HUES48 (cell line): ENCODE measurements at regions not wholly inside any gene's neighbourhood (a gene's known extent, or its start where the extent isn't known, plus 50 kb on each side); places are given as distances from the start of the nearest gene placed in this dataset.
"Not testable (repeated sequence)": the region's sequence is repeated elsewhere in the genome, so short reads cannot be mapped to it uniquely, and the experiment has no call there.

Experiments
- H3K27ac ChIP-seq: one replicate; pipeline ENCODE4 v1.7.0; 2013; ENCODE audit warnings: low read depth, low read length, inconsistent platforms
- H3K27me3 ChIP-seq: 2 replicates; pipeline ENCODE4 v1.6.1; 2013; ENCODE audit warnings: mild to moderate bottlenecking, low read length; ENCODE audit not compliant: control insufficient read depth, insufficient read depth
- H3K36me3 ChIP-seq: 2 replicates; pipeline ENCODE4 v1.6.1; 2013; ENCODE audit warnings: low read length; ENCODE audit not compliant: control insufficient read depth, insufficient read depth
- H3K4me1 ChIP-seq: 2 replicates; pipeline ENCODE4 v1.6.1; 2013; ENCODE audit warnings: mild to moderate bottlenecking, low read length; ENCODE audit not compliant: control insufficient read depth, insufficient read depth
- H3K4me3 ChIP-seq: 2 replicates; pipeline ENCODE4 v1.5.1; 2013; ENCODE audit warnings: mild to moderate bottlenecking, low read depth, low read length
- H3K9ac ChIP-seq: 2 replicates; pipeline ENCODE4 v1.6.1; 2013; ENCODE audit warnings: mild to moderate bottlenecking, low read depth, low read length, moderate library complexity
- H3K9me3 ChIP-seq: 2 replicates; pipeline ENCODE4 v1.6.1; 2013; ENCODE audit warnings: low read length; ENCODE audit not compliant: control insufficient read depth, insufficient read depth

- not testable (repeated sequence) for H3K27ac ChIP-seq, H3K27me3 ChIP-seq, H3K4me1 ChIP-seq, H3K4me3 ChIP-seq, H3K9me3 ChIP-seq, H3K9ac ChIP-seq
- H3K36me3 ChIP-seq = peaks cover 18% of the 10 kb centered on the region
These were observed 66.2 kb upstream of the RMP24 start for GRCh38 chr18:35906291-35906690.

- H3K27ac ChIP-seq = no peak overlapping the region
- peaks cover 8% of the 10 kb centered on the region; the same call in 1 of the 2 replicates for H3K4me1 ChIP-seq
- no peak overlapping the region for H3K4me3 ChIP-seq
- H3K27me3 ChIP-seq = no peaks in the 10 kb centered on the region
- peaks cover 11% of the 10 kb centered on the region for H3K36me3 ChIP-seq
- H3K9ac ChIP-seq = no peak overlapping the region
- no peaks in the 10 kb centered on the region for H3K9me3 ChIP-seq
These were observed 62.2 kb upstream of the RMP24 start for GRCh38 chr18:35910327-35910726.

GRCh38 chr18:35912332-35912731 is 60.1 kb upstream of the RMP24 start:
- H3K27ac ChIP-seq = no peak overlapping the region
- H3K9me3 ChIP-seq = no peaks in the 10 kb centered on the region
- no peak overlapping the region for H3K9ac ChIP-seq

GRCh38 chr18:35915056-35915455 is 57.4 kb upstream of the RMP24 start:
- H3K9me3 ChIP-seq = no peaks in the 10 kb centered on the region
- no peaks in the 10 kb centered on the region for H3K27me3 ChIP-seq
- H3K36me3 ChIP-seq = peaks cover 11% of the 10 kb centered on the region
- no peak overlapping the region for H3K9ac ChIP-seq
- H3K4me3 ChIP-seq = no peak overlapping the region
- peaks cover 8% of the 10 kb centered on the region; the same call in 1 of the 2 replicates for H3K4me1 ChIP-seq
- no peak overlapping the region for H3K27ac ChIP-seq

More at GRCh38 chr18:35912332-35912731, 60.1 kb upstream of the RMP24 start:
- H3K36me3 ChIP-seq = peaks cover 11% of the 10 kb centered on the region
- H3K4me3 ChIP-seq = no peak overlapping the region
- peaks cover 8% of the 10 kb centered on the region; the same call in 1 of the 2 replicates for H3K4me1 ChIP-seq
- no peaks in the 10 kb centered on the region for H3K27me3 ChIP-seq

GRCh38 chr18:35917043-35917442 is 55.4 kb upstream of the RMP24 start:
- H3K4me3 ChIP-seq = no peak overlapping the region
- peaks cover 7% of the 10 kb centered on the region; the same call in 1 of the 2 replicates for H3K4me1 ChIP-seq
- no peaks in the 10 kb centered on the region for H3K36me3 ChIP-seq
- no peaks in the 10 kb centered on the region for H3K9me3 ChIP-seq
- no peaks in the 10 kb centered on the region for H3K27me3 ChIP-seq
- no peak overlapping the region for H3K9ac ChIP-seq
- no peak overlapping the region for H3K27ac ChIP-seq

- Histone ChIP-seq H3K36me3 (no peaks in the 10 kb centered on the region), H3K27ac (no peak overlapping the region), H3K27me3 (no peaks in the 10 kb centered on the region), H3K9me3 (no peaks in the 10 kb centered on the region), H3K9ac (no peak overlapping the region), H3K4me3 (no peak overlapping the region), H3K4me1 (peaks cover 9% of the 10 kb centered on the region)
These were observed 53.9 kb upstream of the RMP24 start for GRCh38 chr18:35918564-35918963.

DNA sequence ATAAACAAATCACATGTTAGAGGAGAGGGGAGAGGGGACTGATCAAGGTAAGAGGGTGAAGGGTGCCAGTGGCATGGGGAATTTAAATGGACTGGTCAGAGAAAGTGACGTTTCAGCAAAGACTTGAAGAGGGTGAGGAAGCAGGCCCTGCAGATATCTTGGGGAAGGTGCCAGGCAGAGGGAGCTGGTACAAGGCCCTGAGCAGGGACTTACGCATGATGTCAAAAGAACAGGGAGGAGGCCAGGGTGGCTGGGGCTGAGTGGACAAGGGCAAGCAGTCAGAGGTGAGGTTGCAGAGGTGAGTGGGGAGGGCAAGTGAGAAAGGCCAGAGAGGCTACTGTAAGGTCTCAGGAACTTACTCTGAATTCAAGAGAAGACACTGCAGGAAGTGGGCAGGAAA is 53.3 kb upstream of the RMP24 start:
- Histone ChIP-seq H3K27me3 (no peaks in the 10 kb centered on the region), H3K4me1 (peaks cover 15% of the 10 kb centered on the region), H3K9me3 (no peaks in the 10 kb centered on the region), H3K4me3 (no peak overlapping the region), H3K9ac (no peak overlapping the region), H3K27ac (no peak overlapping the region), H3K36me3 (no peaks in the 10 kb centered on the region)

GRCh38 chr18:35920623-35921022 is 51.9 kb upstream of the RMP24 start:
- no peaks in the 10 kb centered on the region for H3K27me3 ChIP-seq
- no peak overlapping the region for H3K27ac ChIP-seq

More at GRCh38 chr18:35920623-35921022, 51.9 kb upstream of the RMP24 start:
- peaks cover 19% of the 10 kb centered on the region for H3K4me1 ChIP-seq
- no peaks in the 10 kb centered on the region for H3K9me3 ChIP-seq
- no peak overlapping the region for H3K9ac ChIP-seq
- H3K36me3 ChIP-seq = no peaks in the 10 kb centered on the region
- H3K4me3 ChIP-seq = no peak overlapping the region
